Liver (tissue), 3 donors: ENCODE measurements at regions not wholly inside any gene's neighbourhood (a gene's known extent, or its start where the extent isn't known, plus 50 kb on each side); places are given as distances from the start of the nearest gene placed in this dataset.

Source experiments
- JUND ChIP-seq, 2 donors: IDR thresholded peaks; 2 replicates each; pipeline ENCODE4 v1.6.1; 2016; ENCODE audit warnings: antibody characterized with exemption in 2 of 2
- TF ChIP-seq, protein P1 (sequence below): fragments of 150-350 bp; IDR thresholded peaks from 2 replicates; pipeline ENCODE4 v1.5.1; 2017; ENCODE audit warnings: improper control_type of control experiment, low read depth, low read length; ENCODE audit not compliant: missing input control
- TF ChIP-seq, protein P2 (sequence below): IDR thresholded peaks from 2 replicates; pipeline ENCODE4 v1.6.1; 2016; ENCODE audit warnings: antibody characterized with exemption
- donor health status: healthy.
- donor health status: healthy.

DNA sequence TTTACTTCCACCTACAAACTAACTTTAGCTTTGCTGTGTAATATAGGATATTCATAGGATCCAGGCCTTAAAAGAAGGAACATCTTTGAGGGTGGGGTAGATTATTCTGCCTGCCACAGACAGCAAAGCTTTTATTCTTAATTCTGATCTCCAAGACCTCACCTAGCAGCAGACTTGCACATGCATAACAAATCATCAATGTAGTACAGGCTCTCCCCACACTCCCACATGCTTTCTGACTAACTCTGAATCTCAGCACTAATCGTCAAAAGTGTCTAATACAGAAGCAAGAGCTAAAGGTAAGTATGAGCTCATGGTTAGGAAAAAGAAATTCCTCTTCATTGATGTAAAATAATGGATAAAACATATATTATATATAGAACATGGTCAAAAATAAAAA is 1468.5 kb upstream of the B3GALT2 start:
- TF ChIP-seq, protein P1, sequence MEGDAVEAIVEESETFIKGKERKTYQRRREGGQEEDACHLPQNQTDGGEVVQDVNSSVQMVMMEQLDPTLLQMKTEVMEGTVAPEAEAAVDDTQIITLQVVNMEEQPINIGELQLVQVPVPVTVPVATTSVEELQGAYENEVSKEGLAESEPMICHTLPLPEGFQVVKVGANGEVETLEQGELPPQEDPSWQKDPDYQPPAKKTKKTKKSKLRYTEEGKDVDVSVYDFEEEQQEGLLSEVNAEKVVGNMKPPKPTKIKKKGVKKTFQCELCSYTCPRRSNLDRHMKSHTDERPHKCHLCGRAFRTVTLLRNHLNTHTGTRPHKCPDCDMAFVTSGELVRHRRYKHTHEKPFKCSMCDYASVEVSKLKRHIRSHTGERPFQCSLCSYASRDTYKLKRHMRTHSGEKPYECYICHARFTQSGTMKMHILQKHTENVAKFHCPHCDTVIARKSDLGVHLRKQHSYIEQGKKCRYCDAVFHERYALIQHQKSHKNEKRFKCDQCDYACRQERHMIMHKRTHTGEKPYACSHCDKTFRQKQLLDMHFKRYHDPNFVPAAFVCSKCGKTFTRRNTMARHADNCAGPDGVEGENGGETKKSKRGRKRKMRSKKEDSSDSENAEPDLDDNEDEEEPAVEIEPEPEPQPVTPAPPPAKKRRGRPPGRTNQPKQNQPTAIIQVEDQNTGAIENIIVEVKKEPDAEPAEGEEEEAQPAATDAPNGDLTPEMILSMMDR: no peak
- TF ChIP-seq JUND (IDR thresholded peaks at IDR 0.05): no peak
- TF ChIP-seq, protein P2, sequence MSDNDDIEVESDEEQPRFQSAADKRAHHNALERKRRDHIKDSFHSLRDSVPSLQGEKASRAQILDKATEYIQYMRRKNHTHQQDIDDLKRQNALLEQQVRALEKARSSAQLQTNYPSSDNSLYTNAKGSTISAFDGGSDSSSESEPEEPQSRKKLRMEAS: no peak
